CD14-positive monocyte (primary cell): ENCODE measurements at regions not wholly inside any gene's neighbourhood (a gene's known extent, or its start where the extent isn't known, plus 50 kb on each side); places are given as distances from the start of the nearest gene placed in this dataset.

Source experiments
- DNase-seq, 3 donors: peaks; one replicate each; pipeline ENCODE4 v3.0.0-alpha.2; 2011 to 2022
- H2AFZ ChIP-seq: 2 replicates; pipeline ENCODE4 v1.6.0; 2012; ENCODE audit warnings: mild to moderate bottlenecking, low read depth, low read length, inconsistent platforms; ENCODE audit not compliant: insufficient read depth, poor library complexity, severe bottlenecking
- H3K27ac ChIP-seq, 2 donors: 1 replicate in 1 of 2; 2 replicates in 1 of 2; pipeline ENCODE4 v1.5.1; 2012 to 2013; ENCODE audit warnings: low read length in 2 of 2, control low read depth in 1 of 2, inconsistent platforms in 1 of 2, low read depth in 1 of 2, mild to moderate bottlenecking in 1 of 2
- H3K27me3 ChIP-seq, 2 donors: one replicate each; pipeline versions ENCODE4 v1.6.0 to v1.6.1; 2011 to 2013; ENCODE audit warnings: low read length in 2 of 2; ENCODE audit not compliant: control insufficient read depth in 2 of 2, insufficient read depth in 2 of 2
- H3K36me3 ChIP-seq, 2 donors: replicated peaks in 1 of 2; 1 replicate in 1 of 2; 2 replicates in 1 of 2; pipeline versions ENCODE4 v1.5.1 to v1.6.1; 2012 to 2013; ENCODE audit warnings: low read length in 2 of 2, control low read depth in 1 of 2, inconsistent platforms in 1 of 2, mild to moderate bottlenecking in 1 of 2; ENCODE audit not compliant: insufficient read depth in 2 of 2, control insufficient read depth in 1 of 2
- H3K4me1 ChIP-seq, 2 donors: 1 replicate in 1 of 2; 2 replicates in 1 of 2; pipeline versions ENCODE4 v1.5.1 to v1.6.1; 2012 to 2013; ENCODE audit warnings: low read length in 2 of 2, control low read depth in 1 of 2, inconsistent platforms in 1 of 2, mild to moderate bottlenecking in 1 of 2, moderate library complexity in 1 of 2; ENCODE audit not compliant: insufficient read depth in 2 of 2, control insufficient read depth in 1 of 2
- H3K4me2 ChIP-seq: replicated peaks from 2 replicates; pipeline ENCODE3; 2012; ENCODE audit warnings: low read length, moderate library complexity, mild to moderate bottlenecking; ENCODE audit not compliant: poor library complexity, severe bottlenecking; ENCODE audit errors: extremely low read depth
- H3K4me3 ChIP-seq, 3 experiments: fragments of 200-600 bp in 1 of 3; sonication (generic) in 1 of 3; replicated peaks in 1 of 3; 1 replicate in 2 of 3; 2 replicates in 1 of 3; pipeline ENCODE4 v1.5.1; 2011 to 2013; ENCODE audit warnings: low read length in 3 of 3, mild to moderate bottlenecking in 3 of 3, control low read depth in 2 of 3, low read depth in 2 of 3, inconsistent platforms in 1 of 3, moderate library complexity in 1 of 3
- H3K79me2 ChIP-seq: 2 replicates; pipeline ENCODE4 v1.6.0; 2012; ENCODE audit warnings: mild to moderate bottlenecking, control low read depth, inconsistent platforms, low read length, moderate library complexity; ENCODE audit not compliant: insufficient read depth
- H3K9ac ChIP-seq: 2 replicates; pipeline ENCODE4 v1.6.0; 2017; ENCODE audit warnings: low read length, mild to moderate bottlenecking; ENCODE audit not compliant: insufficient read depth, poor library complexity, severe bottlenecking
- H3K9me3 ChIP-seq, 2 donors: replicated peaks in 1 of 2; 1 replicate in 1 of 2; 2 replicates in 1 of 2; pipeline versions ENCODE4 v1.5.1 to v1.6.1; 2012 to 2013; ENCODE audit warnings: low read length in 2 of 2, control low read depth in 1 of 2; ENCODE audit not compliant: control insufficient read depth in 1 of 2, insufficient read depth in 1 of 2
- H4K20me1 ChIP-seq: 2 replicates; pipeline ENCODE4 v1.6.0; 2012; ENCODE audit warnings: mild to moderate bottlenecking, low read length, control low read depth, moderate library complexity; ENCODE audit not compliant: insufficient read depth
- H3K27ac Mint-ChIP-seq, 7 donors: one replicate each; pipeline ENCODE4 v1.8.0; 2020; ENCODE audit warnings: mild to moderate bottlenecking in 7 of 7, mixed read lengths in 7 of 7, moderate library complexity in 6 of 7, inconsistent platforms in 2 of 7
- H3K27me3 Mint-ChIP-seq, 3 donors: one replicate each; pipeline ENCODE4 v1.8.0; 2021 to 2022; ENCODE audit warnings: low read depth in 3 of 3, mild to moderate bottlenecking in 3 of 3, mixed read lengths in 3 of 3, moderate library complexity in 3 of 3, inconsistent platforms in 1 of 3
- H3K36me3 Mint-ChIP-seq, 2 donors: one replicate each; pipeline ENCODE4 v1.8.0; 2020; ENCODE audit warnings: mixed read lengths in 2 of 2, inconsistent platforms in 1 of 2, mild to moderate bottlenecking in 1 of 2
- H3K4me1 Mint-ChIP-seq: one replicate; pipeline ENCODE4 v1.8.0; 2020; ENCODE audit warnings: mild to moderate bottlenecking, mixed read lengths
- H3K4me3 Mint-ChIP-seq, 2 donors: one replicate each; pipeline ENCODE4 v1.8.0; 2020; ENCODE audit warnings: mild to moderate bottlenecking in 2 of 2, mixed read lengths in 2 of 2, moderate library complexity in 1 of 2
- H3K9me3 Mint-ChIP-seq, 7 donors: one replicate each; pipeline ENCODE4 v1.8.0; 2020 to 2022; ENCODE audit warnings: mixed read lengths in 7 of 7, mild to moderate bottlenecking in 6 of 7, moderate library complexity in 6 of 7, inconsistent platforms in 2 of 7
- WGBS: methylation state at CpG from one replicate; pipeline ENCODE4 v1.1.5; 2013; ENCODE audit warnings: missing lambda C conversion rate; ENCODE audit not compliant: insufficient coverage; 5-methylcytosine and 5-hydroxymethylcytosine counted together
- intact Hi-C, 2 donors: fragments of 100-400 bp; cut with micrococcal nuclease; formaldehyde crosslinking; loops; one replicate each; pipeline versions ENCODE4 v1.15.0 to v1.15.1; 2023
- TF ChIP-seq, protein P1 (sequence below): fragments of 200-600 bp; IDR thresholded peaks from one replicate; pipeline ENCODE4 v1.8.0; 2022; ENCODE audit warnings: antibody characterized with exemption, mild to moderate bottlenecking

DNA sequence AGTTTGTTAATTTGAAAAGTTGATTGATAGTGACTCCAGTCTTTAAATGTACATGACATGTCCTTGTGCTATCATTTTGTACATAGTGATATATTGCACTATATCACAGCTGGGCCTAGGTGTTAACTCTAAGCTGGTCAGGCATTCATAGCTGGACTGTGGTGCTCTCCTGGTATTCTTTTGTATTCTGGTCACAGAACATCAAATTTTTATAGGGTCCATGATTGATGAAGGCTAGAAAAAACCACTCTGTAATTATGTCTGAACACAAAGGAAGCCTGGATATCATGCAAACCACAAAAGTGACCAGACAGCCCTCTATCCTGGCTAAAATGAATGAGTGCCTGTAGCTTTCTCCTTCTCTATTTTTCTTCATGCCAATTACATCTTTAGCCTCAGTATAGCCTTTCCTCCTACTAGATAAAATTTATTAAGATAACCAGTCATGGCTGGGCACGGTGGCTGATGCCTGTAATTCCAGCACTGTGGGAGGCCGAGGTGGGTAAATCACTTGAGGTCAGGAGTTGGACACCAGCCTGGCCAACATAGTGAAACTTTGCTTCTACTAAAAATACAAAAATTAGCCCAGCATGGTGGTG lies 134.9 kb upstream of the B3GALT2 start:
- Mint-ChIP-seq H3K27ac (no peak overlapping the region), H3K36me3 (no peaks in the 10 kb centered on the region), H3K27me3 (no peaks in the 10 kb centered on the region), H3K4me3 (no peak overlapping the region), H3K4me1 (no peaks in the 10 kb centered on the region), H3K9me3 (peaks cover 4 to 21% (median 12%) of the 10 kb centered on the region in 7 donors)
- no peak overlapping the region for H2AFZ ChIP-seq
- DNase-seq: no peak
- H3K27ac ChIP-seq: no peak overlapping the region
- no peaks in the 10 kb centered on the region for H3K36me3 ChIP-seq
- intact Hi-C loops: no loop called here
- H3K27me3 ChIP-seq: no peaks in the 10 kb centered on the region
- TF ChIP-seq, protein P1, sequence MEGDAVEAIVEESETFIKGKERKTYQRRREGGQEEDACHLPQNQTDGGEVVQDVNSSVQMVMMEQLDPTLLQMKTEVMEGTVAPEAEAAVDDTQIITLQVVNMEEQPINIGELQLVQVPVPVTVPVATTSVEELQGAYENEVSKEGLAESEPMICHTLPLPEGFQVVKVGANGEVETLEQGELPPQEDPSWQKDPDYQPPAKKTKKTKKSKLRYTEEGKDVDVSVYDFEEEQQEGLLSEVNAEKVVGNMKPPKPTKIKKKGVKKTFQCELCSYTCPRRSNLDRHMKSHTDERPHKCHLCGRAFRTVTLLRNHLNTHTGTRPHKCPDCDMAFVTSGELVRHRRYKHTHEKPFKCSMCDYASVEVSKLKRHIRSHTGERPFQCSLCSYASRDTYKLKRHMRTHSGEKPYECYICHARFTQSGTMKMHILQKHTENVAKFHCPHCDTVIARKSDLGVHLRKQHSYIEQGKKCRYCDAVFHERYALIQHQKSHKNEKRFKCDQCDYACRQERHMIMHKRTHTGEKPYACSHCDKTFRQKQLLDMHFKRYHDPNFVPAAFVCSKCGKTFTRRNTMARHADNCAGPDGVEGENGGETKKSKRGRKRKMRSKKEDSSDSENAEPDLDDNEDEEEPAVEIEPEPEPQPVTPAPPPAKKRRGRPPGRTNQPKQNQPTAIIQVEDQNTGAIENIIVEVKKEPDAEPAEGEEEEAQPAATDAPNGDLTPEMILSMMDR: no peak
- no peaks in the 10 kb centered on the region for H3K4me1 ChIP-seq
- H3K4me2 ChIP-seq: no peak overlapping the region
- H3K79me2 ChIP-seq: no peaks in the 10 kb centered on the region
- no peaks in the 10 kb centered on the region for H4K20me1 ChIP-seq
- H3K9ac ChIP-seq: no peak overlapping the region
- no peak overlapping the region for H3K4me3 ChIP-seq
- 83% methylated on average over 1 of the region's 2 CpGs for WGBS
- peaks cover 0 to 8% of the 10 kb centered on the region in 2 donors for H3K9me3 ChIP-seq

GRCh38 chr1:193320270-193320669 lies 133.9 kb upstream of the B3GALT2 start:
- Mint-ChIP-seq H3K36me3 (no peaks in the 10 kb centered on the region), H3K9me3 (peaks cover 6 to 21% (median 12%) of the 10 kb centered on the region in 7 donors), H3K4me3 (no peak overlapping the region), H3K4me1 (no peaks in the 10 kb centered on the region), H3K27me3 (no peaks in the 10 kb centered on the region), H3K27ac (no peak overlapping the region)
- intact Hi-C loops: no loop called here
- H4K20me1 ChIP-seq: no peaks in the 10 kb centered on the region
- TF ChIP-seq, protein P1: no peak
- DNase-seq: no peak
- H3K9me3 ChIP-seq: peaks cover 0 to 4% of the 10 kb centered on the region in 2 donors
- no peak overlapping the region for H2AFZ ChIP-seq
- no peak overlapping the region for H3K9ac ChIP-seq
- no peaks in the 10 kb centered on the region for H3K4me1 ChIP-seq
- H3K36me3 ChIP-seq: no peaks in the 10 kb centered on the region
- no peak overlapping the region for H3K4me2 ChIP-seq
- H3K79me2 ChIP-seq: no peaks in the 10 kb centered on the region
- 100% methylated on average over 1 of the region's 2 CpGs for WGBS
- no peak overlapping the region for H3K27ac ChIP-seq
- no peak overlapping the region for H3K4me3 ChIP-seq
- H3K27me3 ChIP-seq: no peaks in the 10 kb centered on the region
